22Rv1 (cell line): ENCODE measurements at regions not wholly inside any gene's neighbourhood (a gene's known extent, or its start where the extent isn't known, plus 50 kb on each side); places are given as distances from the start of the nearest gene placed in this dataset.

Source experiments
- CTCF ChIP-seq: fragments of 450-650 bp; IDR thresholded peaks from 2 replicates; pipeline ENCODE4 v1.5.1; 2017; ENCODE audit warnings: mild to moderate bottlenecking
- ZFX ChIP-seq: fragments of 450-650 bp; IDR thresholded peaks from 2 replicates; pipeline ENCODE4 v1.6.1; 2017; ENCODE audit warnings: antibody characterized with exemption, borderline replicate concordance

GRCh38 chr4:178712486-178712885, 1270.2 kb upstream of the AGA start:
- TF ChIP-seq CTCF = no peak
- no peak for TF ChIP-seq ZFX
